RWPE1 (cell line): ENCODE measurements at regions not wholly inside any gene's neighbourhood (a gene's known extent, or its start where the extent isn't known, plus 50 kb on each side); places are given as distances from the start of the nearest gene placed in this dataset.

Experiments
- CTCF ChIA-PET: fragments of 350-600 bp; sonication (Branson Sonifier 250); formaldehyde crosslinking; extraction: SDS; loops from one replicate; lab custom pipeline; 2021; lab: Yijun Ruan, JAX
- POLR2A ChIA-PET: fragments of 400-600 bp; formaldehyde crosslinking; extraction: SDS; loops from one replicate; lab custom pipeline; 2020; ENCODE audit warnings: antibody characterized with exemption; ENCODE audit not compliant: low non-redundant PET; lab: Yijun Ruan, JAX
- DNase-seq: peaks from one replicate; pipeline ENCODE4 v3.0.0; 2012; ENCODE audit warnings: low spot score
- H3K27ac ChIP-seq: fragments of 450-650 bp; 2 replicates; pipeline ENCODE4 v1.5.1; 2017
- CTCF ChIP-seq: fragments of 450-650 bp; conservative IDR thresholded peaks from 2 replicates; pipeline ENCODE4 v1.5.1; 2017; ENCODE audit warnings: low read depth, mild to moderate bottlenecking

- H3K27ac ChIP-seq: no peak overlapping the region
- DNase-seq: no peak
- POLR2A ChIA-PET: no interaction called here
- no peak for TF ChIP-seq CTCF
- CTCF ChIA-PET: no interaction called here
These were observed 371.2 kb downstream of the VPS13C start for GRCh38 chr15:61689067-61689466.

- ChIA-PET CTCF (no interaction called here), POLR2A (no interaction called here)
- H3K27ac ChIP-seq: no peak overlapping the region
- DNase-seq: no peak
- TF ChIP-seq CTCF: no peak
These were observed 372.6 kb downstream of the VPS13C start for GRCh38 chr15:61687651-61688050.

- CTCF ChIA-PET: no interaction called here
- H3K27ac ChIP-seq: no peak overlapping the region
- DNase-seq: no peak
- TF ChIP-seq CTCF: no peak
- POLR2A ChIA-PET: no interaction called here
These were observed 373.1 kb downstream of the VPS13C start for GRCh38 chr15:61687124-61687523.

GRCh38 chr15:61685971-61686370 lies 374.3 kb downstream of the VPS13C start:
- H3K27ac ChIP-seq: no peak overlapping the region
- DNase-seq: no peak
- CTCF ChIA-PET: no interaction called here
- POLR2A ChIA-PET: no interaction called here
- no peak for TF ChIP-seq CTCF

- CTCF ChIA-PET: no interaction called here
- no peak overlapping the region for H3K27ac ChIP-seq
- DNase-seq: no peak
- TF ChIP-seq CTCF: no peak
- POLR2A ChIA-PET: no interaction called here
These were observed 374.7 kb downstream of the VPS13C start for GRCh38 chr15:61685534-61685933.

- no peak for TF ChIP-seq CTCF
- DNase-seq: no peak
- no peak overlapping the region for H3K27ac ChIP-seq
- POLR2A ChIA-PET: no interaction called here
- CTCF ChIA-PET: no interaction called here
These were observed 375.3 kb downstream of the VPS13C start for GRCh38 chr15:61684749-61685467.
